ENCODE measurements at regions not wholly inside any gene's neighbourhood (a gene's known extent, or its start where the extent isn't known, plus 50 kb on each side); places are given as distances from the start of the nearest gene placed in this dataset.

GRCh38 chr17:31695456-31696090 is 163.5 kb downstream of the COPRS start:
- TF ChIP-seq ZNF549 (tag by site-specific recombination; IDR thresholded peaks at IDR 0.05) (no peak), ZNF114 (tag by site-specific recombination; IDR thresholded peaks at IDR 0.05) (no peak), HOXD13 (CRISPR knock-in tag; IDR thresholded peaks at IDR 0.05; ENCODE audit: borderline replicate concordance) (no peak), ZNF639 (tag by site-specific recombination; IDR thresholded peaks at IDR 0.05) (no peak), ZNF354C (tag by site-specific recombination; IDR thresholded peaks at IDR 0.05; ENCODE audit: borderline replicate concordance, low read depth) (no peak), ZBTB26 (tag by site-specific recombination; optimal IDR thresholded peaks at IDR 0.05) (no peak), ZSCAN23 (tag by site-specific recombination; IDR thresholded peaks at IDR 0.05) (no peak), KLF16 (tag by site-specific recombination; IDR thresholded peaks at IDR 0.05) (no peak), PRDM4 (tag by site-specific recombination; IDR thresholded peaks at IDR 0.05) (no peak)
- TF ChIP-seq, protein P1, sequence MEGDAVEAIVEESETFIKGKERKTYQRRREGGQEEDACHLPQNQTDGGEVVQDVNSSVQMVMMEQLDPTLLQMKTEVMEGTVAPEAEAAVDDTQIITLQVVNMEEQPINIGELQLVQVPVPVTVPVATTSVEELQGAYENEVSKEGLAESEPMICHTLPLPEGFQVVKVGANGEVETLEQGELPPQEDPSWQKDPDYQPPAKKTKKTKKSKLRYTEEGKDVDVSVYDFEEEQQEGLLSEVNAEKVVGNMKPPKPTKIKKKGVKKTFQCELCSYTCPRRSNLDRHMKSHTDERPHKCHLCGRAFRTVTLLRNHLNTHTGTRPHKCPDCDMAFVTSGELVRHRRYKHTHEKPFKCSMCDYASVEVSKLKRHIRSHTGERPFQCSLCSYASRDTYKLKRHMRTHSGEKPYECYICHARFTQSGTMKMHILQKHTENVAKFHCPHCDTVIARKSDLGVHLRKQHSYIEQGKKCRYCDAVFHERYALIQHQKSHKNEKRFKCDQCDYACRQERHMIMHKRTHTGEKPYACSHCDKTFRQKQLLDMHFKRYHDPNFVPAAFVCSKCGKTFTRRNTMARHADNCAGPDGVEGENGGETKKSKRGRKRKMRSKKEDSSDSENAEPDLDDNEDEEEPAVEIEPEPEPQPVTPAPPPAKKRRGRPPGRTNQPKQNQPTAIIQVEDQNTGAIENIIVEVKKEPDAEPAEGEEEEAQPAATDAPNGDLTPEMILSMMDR (tag by site-specific recombination; IDR thresholded peaks at IDR 0.05): no peak
- TF ChIP-seq, protein P2, sequence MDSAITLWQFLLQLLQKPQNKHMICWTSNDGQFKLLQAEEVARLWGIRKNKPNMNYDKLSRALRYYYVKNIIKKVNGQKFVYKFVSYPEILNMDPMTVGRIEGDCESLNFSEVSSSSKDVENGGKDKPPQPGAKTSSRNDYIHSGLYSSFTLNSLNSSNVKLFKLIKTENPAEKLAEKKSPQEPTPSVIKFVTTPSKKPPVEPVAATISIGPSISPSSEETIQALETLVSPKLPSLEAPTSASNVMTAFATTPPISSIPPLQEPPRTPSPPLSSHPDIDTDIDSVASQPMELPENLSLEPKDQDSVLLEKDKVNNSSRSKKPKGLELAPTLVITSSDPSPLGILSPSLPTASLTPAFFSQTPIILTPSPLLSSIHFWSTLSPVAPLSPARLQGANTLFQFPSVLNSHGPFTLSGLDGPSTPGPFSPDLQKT (IDR thresholded peaks at IDR 0.05; ENCODE audit: borderline replicate concordance, low read depth, low read length): no peak
- TF ChIP-seq, protein P3, sequence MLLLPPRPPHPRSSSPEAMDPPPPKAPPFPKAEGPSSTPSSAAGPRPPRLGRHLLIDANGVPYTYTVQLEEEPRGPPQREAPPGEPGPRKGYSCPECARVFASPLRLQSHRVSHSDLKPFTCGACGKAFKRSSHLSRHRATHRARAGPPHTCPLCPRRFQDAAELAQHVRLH (tag by site-specific recombination; IDR thresholded peaks at IDR 0.05): no peak
- TF ChIP-seq, protein P4, sequence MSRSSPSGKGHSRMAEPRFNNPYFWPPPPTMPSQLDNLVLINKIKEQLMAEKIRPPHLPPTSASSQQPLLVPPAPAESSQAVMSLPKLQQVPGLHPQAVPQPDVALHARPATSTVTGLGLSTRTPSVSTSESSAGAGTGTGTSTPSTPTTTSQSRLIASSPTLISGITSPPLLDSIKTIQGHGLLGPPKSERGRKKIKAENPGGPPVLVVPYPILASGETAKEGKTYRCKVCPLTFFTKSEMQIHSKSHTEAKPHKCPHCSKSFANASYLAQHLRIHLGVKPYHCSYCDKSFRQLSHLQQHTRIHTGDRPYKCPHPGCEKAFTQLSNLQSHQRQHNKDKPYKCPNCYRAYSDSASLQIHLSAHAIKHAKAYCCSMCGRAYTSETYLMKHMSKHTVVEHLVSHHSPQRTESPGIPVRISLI (tag by site-specific recombination; IDR thresholded peaks at IDR 0.05): no peak
- TF ChIP-seq, protein P5, sequence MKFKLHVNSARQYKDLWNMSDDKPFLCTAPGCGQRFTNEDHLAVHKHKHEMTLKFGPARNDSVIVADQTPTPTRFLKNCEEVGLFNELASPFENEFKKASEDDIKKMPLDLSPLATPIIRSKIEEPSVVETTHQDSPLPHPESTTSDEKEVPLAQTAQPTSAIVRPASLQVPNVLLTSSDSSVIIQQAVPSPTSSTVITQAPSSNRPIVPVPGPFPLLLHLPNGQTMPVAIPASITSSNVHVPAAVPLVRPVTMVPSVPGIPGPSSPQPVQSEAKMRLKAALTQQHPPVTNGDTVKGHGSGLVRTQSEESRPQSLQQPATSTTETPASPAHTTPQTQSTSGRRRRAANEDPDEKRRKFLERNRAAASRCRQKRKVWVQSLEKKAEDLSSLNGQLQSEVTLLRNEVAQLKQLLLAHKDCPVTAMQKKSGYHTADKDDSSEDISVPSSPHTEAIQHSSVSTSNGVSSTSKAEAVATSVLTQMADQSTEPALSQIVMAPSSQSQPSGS (tag by site-specific recombination; IDR thresholded peaks at IDR 0.05; ENCODE audit: low read depth): no peak

Measured in HEK293 (cell line).